H1 (cell line): ENCODE measurements at regions not wholly inside any gene's neighbourhood (a gene's known extent, or its start where the extent isn't known, plus 50 kb on each side); places are given as distances from the start of the nearest gene placed in this dataset.

Experiments
- CTCF ChIA-PET: fragments of 300-600 bp; sonication (Branson Sonifier 250); formaldehyde crosslinking; loops from one replicate; lab custom pipeline; 2021; ENCODE audit not compliant: partially characterized antibody; lab: Charles Lee
- POLR2A ChIA-PET: fragments of 300-600 bp; sonication (Branson Sonifier 250); formaldehyde crosslinking; loops from one replicate; lab custom pipeline; 2021; ENCODE audit warnings: inconsistent platforms; ENCODE audit not compliant: partially characterized antibody; lab: Charles Lee
- DNase-seq, 2 experiments: peaks; one replicate each; pipeline versions ENCODE4 v3.0.0 to v3.0.0-alpha.2; 2010 to 2022; ENCODE audit warnings: low spot score in 2 of 2, low read depth in 1 of 2, mixed read lengths in 1 of 2
- FAIRE-seq: peaks from 2 replicates; lab custom pipeline; 2011; peaks lifted over from hg19 to GRCh38; lab: Jason Lieb, UNC
- H2AFZ ChIP-seq: 2 replicates; pipeline ENCODE4 v1.8.1; 2012; ENCODE audit warnings: low read length, inconsistent platforms
- H2AK5ac ChIP-seq: 2 replicates; pipeline ENCODE4 v1.6.1; 2013; ENCODE audit warnings: low read depth, low read length
- H2BK120ac ChIP-seq: replicated peaks from 2 replicates; pipeline ENCODE3; 2013; ENCODE audit warnings: low read depth, low read length, inconsistent platforms
- H2BK12ac ChIP-seq: 2 replicates; pipeline ENCODE4 v1.6.1; 2013; ENCODE audit warnings: low read depth, low read length
- H2BK15ac ChIP-seq: 2 replicates; pipeline ENCODE4 v1.6.1; 2013; ENCODE audit warnings: low read length
- H2BK20ac ChIP-seq: 2 replicates; pipeline ENCODE4 v1.6.1; 2013; ENCODE audit warnings: low read length
- H2BK5ac ChIP-seq: 2 replicates; pipeline ENCODE4 v1.6.1; 2013; ENCODE audit warnings: low read depth, low read length
- H3K14ac ChIP-seq: 2 replicates; pipeline ENCODE4 v1.6.1; 2013; ENCODE audit warnings: inconsistent platforms; ENCODE audit not compliant: insufficient read length
- H3K18ac ChIP-seq: 2 replicates; pipeline ENCODE4 v1.6.1; 2013; ENCODE audit warnings: low read length; ENCODE audit errors: extremely low read depth
- H3K23ac ChIP-seq: 2 replicates; pipeline ENCODE4 v1.6.1; 2013; ENCODE audit warnings: inconsistent platforms; ENCODE audit not compliant: insufficient read length
- H3K23me2 ChIP-seq: 2 replicates; pipeline ENCODE4 v1.6.1; 2013; ENCODE audit warnings: low read depth, low read length
- H3K27ac ChIP-seq: 2 replicates; pipeline ENCODE4 v1.6.1; 2011; ENCODE audit warnings: low read depth, low read length, inconsistent platforms
- H3K27me3 ChIP-seq, 4 experiments: replicated peaks in 1 of 4; 1 replicate in 1 of 4; 2 replicates in 3 of 4; pipeline versions ENCODE4 v1.6.1 to v1.8.1; 2011 to 2013; ENCODE audit warnings: low read length in 3 of 4, mild to moderate bottlenecking in 3 of 4, inconsistent platforms in 2 of 4, mixed read lengths in 2 of 4, moderate library complexity in 1 of 4; ENCODE audit not compliant: control insufficient read depth in 3 of 4, insufficient read depth in 3 of 4; ENCODE audit errors: extremely low read depth in 1 of 4
- H3K36me3 ChIP-seq, 4 experiments: 2 replicates each; pipeline versions ENCODE4 v1.6.1 to v1.8.1; 2011 to 2013; ENCODE audit warnings: mild to moderate bottlenecking in 4 of 4, low read length in 3 of 4, moderate library complexity in 2 of 4, control low read depth in 1 of 4, inconsistent platforms in 1 of 4; ENCODE audit not compliant: insufficient read depth in 4 of 4, control insufficient read depth in 2 of 4
- H3K4ac ChIP-seq: replicated peaks from 2 replicates; pipeline ENCODE3; 2013; ENCODE audit warnings: low read length, low read depth, mixed read lengths, inconsistent platforms; ENCODE audit not compliant: insufficient read length
- H3K4me1 ChIP-seq, 4 experiments: replicated peaks in 1 of 4; 1 replicate in 1 of 4; 2 replicates in 3 of 4; pipeline versions ENCODE4 v1.6.1 to v1.8.1; 2011 to 2013; ENCODE audit warnings: low read length in 3 of 4, inconsistent platforms in 2 of 4, mixed read lengths in 1 of 4; ENCODE audit not compliant: insufficient read depth in 4 of 4, control insufficient read depth in 3 of 4
- H3K4me2 ChIP-seq, 2 experiments: 2 replicates each; pipeline versions ENCODE4 v1.6.1 to v1.8.1; 2011 to 2013; ENCODE audit warnings: low read depth in 2 of 2, low read length in 2 of 2, control low read depth in 1 of 2, inconsistent platforms in 1 of 2, mild to moderate bottlenecking in 1 of 2; ENCODE audit not compliant: insufficient read depth in 1 of 2
- H3K4me3 ChIP-seq, 4 experiments: fragments of 200-600, 300-600 bp in 1 of 4; sonication (generic), shearing (Covaris generic), sonication (Bioruptor Twin) in 1 of 4; 2 replicates each; pipeline versions ENCODE4 v1.5.1 to v1.8.1; 2011 to 2016; ENCODE audit warnings: low read length in 4 of 4, low read depth in 3 of 4, control low read depth in 2 of 4, inconsistent platforms in 2 of 4, mild to moderate bottlenecking in 2 of 4, mixed read lengths in 1 of 4, moderate library complexity in 1 of 4; ENCODE audit not compliant: insufficient read depth in 2 of 4; ENCODE audit errors: extremely low read depth in 1 of 4
- H3K56ac ChIP-seq: replicated peaks from 2 replicates; pipeline ENCODE3; 2013; ENCODE audit warnings: low read depth, mild to moderate bottlenecking, mixed read lengths, low read length, inconsistent platforms; ENCODE audit not compliant: insufficient read length
- H3K79me1 ChIP-seq: 2 replicates; pipeline ENCODE4 v1.6.1; 2013; ENCODE audit warnings: low read depth, low read length, control low read depth
- H3K79me2 ChIP-seq, 2 experiments: 2 replicates each; pipeline versions ENCODE4 v1.6.1 to v1.8.1; 2012 to 2013; ENCODE audit warnings: low read length in 2 of 2, mild to moderate bottlenecking in 2 of 2, inconsistent platforms in 1 of 2; ENCODE audit not compliant: insufficient read depth in 2 of 2, control insufficient read depth in 1 of 2
- H3K9ac ChIP-seq, 4 experiments: replicated peaks in 1 of 4; 1 replicate in 1 of 4; 2 replicates in 3 of 4; pipeline versions ENCODE4 v1.6.1 to v1.8.1; 2011 to 2013; ENCODE audit warnings: low read depth in 3 of 4, low read length in 3 of 4, control low read depth in 2 of 4, mild to moderate bottlenecking in 2 of 4, moderate library complexity in 2 of 4, inconsistent platforms in 1 of 4; ENCODE audit errors: extremely low read depth in 1 of 4
- H3K9me3 ChIP-seq, 2 experiments: 2 replicates each; pipeline versions ENCODE4 v1.6.1 to v1.8.1; 2012 to 2013; ENCODE audit warnings: mild to moderate bottlenecking in 2 of 2, moderate library complexity in 2 of 2, control low read depth in 1 of 2, inconsistent platforms in 1 of 2, low read depth in 1 of 2, low read length in 1 of 2, mixed read lengths in 1 of 2; ENCODE audit not compliant: insufficient read depth in 2 of 2
- H4K20me1 ChIP-seq, 2 experiments: replicated peaks in 1 of 2; 2 replicates each; pipeline versions ENCODE3 to v1.8.1; 2011 to 2013; ENCODE audit warnings: inconsistent platforms in 2 of 2, low read length in 2 of 2, mild to moderate bottlenecking in 1 of 2; ENCODE audit not compliant: insufficient read depth in 2 of 2, control insufficient read depth in 1 of 2
- H4K5ac ChIP-seq: 2 replicates; pipeline ENCODE4 v1.6.1; 2013; ENCODE audit warnings: low read length, low read depth, mixed read lengths, inconsistent platforms; ENCODE audit not compliant: insufficient read length
- H4K8ac ChIP-seq: 2 replicates; pipeline ENCODE4 v1.8.0; 2013; ENCODE audit warnings: mild to moderate bottlenecking, moderate library complexity, low read length, inconsistent platforms; ENCODE audit not compliant: insufficient read depth; ENCODE audit errors: extremely low read depth
- H4K91ac ChIP-seq: replicated peaks from 2 replicates; pipeline ENCODE3; 2013; ENCODE audit warnings: low read length, mixed read lengths, inconsistent platforms; ENCODE audit not compliant: insufficient read length
- CBX5 ChIP-seq: fragments of 300-800, 300-1000 bp; sonication (generic); IDR thresholded peaks from 2 replicates; pipeline ENCODE4 v1.7.1; 2016; ENCODE audit warnings: antibody characterized with exemption, low read length, low read depth
- WGBS, 2 experiments: shearing (Covaris generic) in 1 of 2; methylation state at CpG; one replicate each; pipeline versions ENCODE4 v1.1.6 to v1.1.7; 2013 to 2015; ENCODE audit warnings: low lambda C conversion rate in 2 of 2, mixed read lengths in 2 of 2, inconsistent platforms in 1 of 2, low coverage in 1 of 2, missing lambda C conversion rate in 1 of 2; ENCODE audit not compliant: insufficient replicate concordance in 2 of 2, insufficient coverage in 1 of 2, insufficient read length in 1 of 2; ENCODE audit errors: extremely low coverage in 1 of 2, missing lambda C conversion rate in 1 of 2; 5-methylcytosine and 5-hydroxymethylcytosine counted together

- Histone ChIP-seq H4K91ac (no peak overlapping the region), H3K36me3 (no peaks in the 10 kb centered on the region), H3K14ac (no peak overlapping the region), H3K23me2 (no peaks in the 10 kb centered on the region), H2AK5ac (no peak overlapping the region), H2BK5ac (no peak overlapping the region), H3K27ac (no peak overlapping the region), H3K79me1 (no peaks in the 10 kb centered on the region), H3K79me2 (no peaks in the 10 kb centered on the region), H3K18ac (no peak overlapping the region), H3K4ac (no peak overlapping the region), H3K9me3 (no peaks in the 10 kb centered on the region), H3K4me3 (no peak overlapping the region), H3K56ac (no peak overlapping the region), H3K9ac (no peak overlapping the region), H3K23ac (no peak overlapping the region), H3K27me3 (no peaks in the 10 kb centered on the region), H3K4me2 (no peak overlapping the region), H2BK120ac (no peak overlapping the region), H4K5ac (no peak overlapping the region), H2BK15ac (no peak overlapping the region), H4K8ac (no peak overlapping the region), H4K20me1 (no peaks in the 10 kb centered on the region), H3K4me1 (no peaks in the 10 kb centered on the region), H2AFZ (no peak overlapping the region), H2BK12ac (no peak overlapping the region), H2BK20ac (no peak overlapping the region)
- 63% methylated on average over 4 of the region's 4 CpGs; no CpG with 5 or more reads in 1 of the 2 experiments for WGBS, 2 experiments
- CTCF ChIA-PET: no interaction called here
- DNase-seq (no peak), FAIRE-seq (no peak)
- POLR2A ChIA-PET: no interaction called here
- no peak for TF ChIP-seq CBX5
These were observed 52.7 kb upstream of the STARD8 start for GRCh38 chrX:68594769-68595168.
